IMR-90 (cell line): ENCODE measurements at regions not wholly inside any gene's neighbourhood (a gene's known extent, or its start where the extent isn't known, plus 50 kb on each side); places are given as distances from the start of the nearest gene placed in this dataset.

Experiments used
- RFX5 ChIP-seq: IDR thresholded peaks from 2 replicates; pipeline ENCODE4 v1.8.0; 2012; ENCODE audit warnings: low read depth, mild to moderate bottlenecking, low read length, moderate library complexity
- TF ChIP-seq, protein P1 (sequence below): conservative IDR thresholded peaks from 2 replicates; pipeline ENCODE4 v1.5.1; 2012; ENCODE audit warnings: mild to moderate bottlenecking, low read depth, low read length, improper control_type of control experiment
- TF ChIP-seq, protein P2 (sequence below): fragments of 150-350 bp; IDR thresholded peaks from 2 replicates; pipeline ENCODE4 v1.6.1; 2017; ENCODE audit warnings: mild to moderate bottlenecking, antibody characterized with exemption, low read length, low read depth

DNA sequence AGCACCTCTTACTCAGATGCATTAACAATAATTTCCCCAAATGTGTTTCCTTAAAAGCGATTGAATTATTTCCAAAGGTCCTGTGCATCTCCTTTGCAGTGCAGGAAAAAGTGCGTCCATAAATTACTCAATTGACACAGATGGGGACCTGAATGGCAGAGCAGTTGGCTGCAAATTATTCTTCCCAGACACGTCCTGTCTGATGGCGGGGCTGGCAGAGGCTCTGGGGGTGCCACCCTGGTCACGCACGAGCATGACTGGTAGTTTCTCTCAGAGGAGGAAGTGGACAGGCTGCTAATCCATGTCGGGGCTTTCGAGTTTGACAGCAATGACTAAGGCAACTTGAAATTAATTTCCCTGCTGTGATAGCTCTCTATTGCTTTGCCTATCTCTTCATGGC, 264.8 kb upstream of the BRINP1 start:
- TF ChIP-seq, protein P1, sequence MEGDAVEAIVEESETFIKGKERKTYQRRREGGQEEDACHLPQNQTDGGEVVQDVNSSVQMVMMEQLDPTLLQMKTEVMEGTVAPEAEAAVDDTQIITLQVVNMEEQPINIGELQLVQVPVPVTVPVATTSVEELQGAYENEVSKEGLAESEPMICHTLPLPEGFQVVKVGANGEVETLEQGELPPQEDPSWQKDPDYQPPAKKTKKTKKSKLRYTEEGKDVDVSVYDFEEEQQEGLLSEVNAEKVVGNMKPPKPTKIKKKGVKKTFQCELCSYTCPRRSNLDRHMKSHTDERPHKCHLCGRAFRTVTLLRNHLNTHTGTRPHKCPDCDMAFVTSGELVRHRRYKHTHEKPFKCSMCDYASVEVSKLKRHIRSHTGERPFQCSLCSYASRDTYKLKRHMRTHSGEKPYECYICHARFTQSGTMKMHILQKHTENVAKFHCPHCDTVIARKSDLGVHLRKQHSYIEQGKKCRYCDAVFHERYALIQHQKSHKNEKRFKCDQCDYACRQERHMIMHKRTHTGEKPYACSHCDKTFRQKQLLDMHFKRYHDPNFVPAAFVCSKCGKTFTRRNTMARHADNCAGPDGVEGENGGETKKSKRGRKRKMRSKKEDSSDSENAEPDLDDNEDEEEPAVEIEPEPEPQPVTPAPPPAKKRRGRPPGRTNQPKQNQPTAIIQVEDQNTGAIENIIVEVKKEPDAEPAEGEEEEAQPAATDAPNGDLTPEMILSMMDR = no peak
- TF ChIP-seq, protein P2, sequence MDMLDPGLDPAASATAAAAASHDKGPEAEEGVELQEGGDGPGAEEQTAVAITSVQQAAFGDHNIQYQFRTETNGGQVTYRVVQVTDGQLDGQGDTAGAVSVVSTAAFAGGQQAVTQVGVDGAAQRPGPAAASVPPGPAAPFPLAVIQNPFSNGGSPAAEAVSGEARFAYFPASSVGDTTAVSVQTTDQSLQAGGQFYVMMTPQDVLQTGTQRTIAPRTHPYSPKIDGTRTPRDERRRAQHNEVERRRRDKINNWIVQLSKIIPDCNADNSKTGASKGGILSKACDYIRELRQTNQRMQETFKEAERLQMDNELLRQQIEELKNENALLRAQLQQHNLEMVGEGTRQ = no peak
- TF ChIP-seq RFX5 = no peak
